ENCODE measurements at regions not wholly inside any gene's neighbourhood (a gene's known extent, or its start where the extent isn't known, plus 50 kb on each side); places are given as distances from the start of the nearest gene placed in this dataset.

DNA sequence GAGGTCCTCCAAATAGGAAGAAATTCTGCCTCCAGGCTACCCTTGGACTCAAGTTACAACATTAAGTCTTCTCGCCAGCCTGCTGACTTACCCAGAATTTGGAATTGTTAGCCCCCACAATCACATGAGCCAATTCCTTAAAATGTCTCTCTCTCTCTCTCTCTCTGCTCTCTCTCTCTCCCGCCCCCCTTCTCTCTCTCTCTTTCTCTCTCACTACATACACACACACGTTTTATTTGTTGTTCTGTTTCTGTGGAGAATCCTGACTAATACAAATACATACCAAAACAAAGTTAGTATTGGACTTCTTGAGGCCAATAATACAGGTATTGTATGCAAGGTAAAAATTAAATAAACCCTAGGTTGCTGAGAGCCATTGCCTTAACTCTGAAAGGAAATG, 72.1 kb downstream of the TNFSF18 start:
- TF ChIP-seq, protein P1, sequence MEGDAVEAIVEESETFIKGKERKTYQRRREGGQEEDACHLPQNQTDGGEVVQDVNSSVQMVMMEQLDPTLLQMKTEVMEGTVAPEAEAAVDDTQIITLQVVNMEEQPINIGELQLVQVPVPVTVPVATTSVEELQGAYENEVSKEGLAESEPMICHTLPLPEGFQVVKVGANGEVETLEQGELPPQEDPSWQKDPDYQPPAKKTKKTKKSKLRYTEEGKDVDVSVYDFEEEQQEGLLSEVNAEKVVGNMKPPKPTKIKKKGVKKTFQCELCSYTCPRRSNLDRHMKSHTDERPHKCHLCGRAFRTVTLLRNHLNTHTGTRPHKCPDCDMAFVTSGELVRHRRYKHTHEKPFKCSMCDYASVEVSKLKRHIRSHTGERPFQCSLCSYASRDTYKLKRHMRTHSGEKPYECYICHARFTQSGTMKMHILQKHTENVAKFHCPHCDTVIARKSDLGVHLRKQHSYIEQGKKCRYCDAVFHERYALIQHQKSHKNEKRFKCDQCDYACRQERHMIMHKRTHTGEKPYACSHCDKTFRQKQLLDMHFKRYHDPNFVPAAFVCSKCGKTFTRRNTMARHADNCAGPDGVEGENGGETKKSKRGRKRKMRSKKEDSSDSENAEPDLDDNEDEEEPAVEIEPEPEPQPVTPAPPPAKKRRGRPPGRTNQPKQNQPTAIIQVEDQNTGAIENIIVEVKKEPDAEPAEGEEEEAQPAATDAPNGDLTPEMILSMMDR (IDR thresholded peaks at IDR 0.05; ENCODE audit: low read length) = no peak
- TF ChIP-seq EZH2 (IDR thresholded peaks at IDR 0.05; ENCODE audit: borderline replicate concordance, low read length) = no peak
